PC-9 (cell line): ENCODE measurements at regions not wholly inside any gene's neighbourhood (a gene's known extent, or its start where the extent isn't known, plus 50 kb on each side); places are given as distances from the start of the nearest gene placed in this dataset.

ENCODE experiments used
- BruUV-seq: library from RNA; stranded (reverse); fragments of 400-500 nt; replicated peaks from 2 replicates; lab custom pipeline; 2021; lab: Mats Ljungman, UMichigan
- CTCF ChIA-PET: fragments of 300-600 bp; sonication (Branson Sonifier 250); formaldehyde crosslinking; loops from one replicate; lab custom pipeline; 2022; ENCODE audit warnings: antibody characterized with exemption; lab: Charles Lee
- POLR2A ChIA-PET: fragments of 300-600 bp; sonication (Branson Sonifier 250); formaldehyde crosslinking; loops from one replicate; lab custom pipeline; 2022; ENCODE audit warnings: antibody characterized with exemption; ENCODE audit not compliant: unreplicated experiment; lab: Charles Lee
- DNase-seq, 2 experiments: peaks; one replicate each; pipeline versions ENCODE4 v3.0.0 to v3.0.0-alpha.2; 2015 to 2022; ENCODE audit warnings: mixed read lengths in 1 of 2
- H2AFZ ChIP-seq: fragments of 200-600 bp; sonication (generic); 2 replicates; pipeline ENCODE4 v1.8.1; 2017; ENCODE audit warnings: antibody characterized with exemption
- H3F3A ChIP-seq: fragments of 200-600 bp; sonication (generic); 2 replicates; pipeline ENCODE4 v1.8.1; 2017; ENCODE audit warnings: antibody characterized with exemption, mild to moderate bottlenecking, low read depth; ENCODE audit not compliant: insufficient read depth
- H3K27ac ChIP-seq: fragments of 200-600 bp; sonication (generic); 2 replicates; pipeline ENCODE4 v1.6.1; 2016; ENCODE audit warnings: mixed run types
- H3K27me3 ChIP-seq: fragments of 200-600 bp; sonication (generic); 2 replicates; pipeline ENCODE4 v1.6.1; 2016; ENCODE audit warnings: low read depth, mixed run types; ENCODE audit not compliant: insufficient read depth
- H3K36me3 ChIP-seq: fragments of 200-600 bp; sonication (generic); 2 replicates; pipeline ENCODE4 v1.6.1; 2016; ENCODE audit warnings: low read depth, mixed run types
- H3K4me1 ChIP-seq: fragments of 200-600 bp; sonication (generic); replicated peaks from 2 replicates; pipeline ENCODE4 v1.6.1; 2016; ENCODE audit warnings: mixed run types; ENCODE audit not compliant: insufficient read depth
- H3K4me2 ChIP-seq: fragments of 200-600 bp; sonication (generic); 2 replicates; pipeline ENCODE4 v1.6.1; 2017; ENCODE audit warnings: mixed run types
- H3K4me3 ChIP-seq: fragments of 200-600 bp; sonication (generic); 2 replicates; pipeline ENCODE4 v1.6.1; 2016; ENCODE audit warnings: mixed run types
- H3K79me2 ChIP-seq: fragments of 200-600 bp; sonication (generic); 2 replicates; pipeline ENCODE4 v1.6.1; 2017; ENCODE audit warnings: low read depth, mixed run types
- H3K9me2 ChIP-seq: fragments of 200-600 bp; sonication (generic); 2 replicates; pipeline ENCODE4 v1.8.1; 2017; ENCODE audit warnings: mild to moderate bottlenecking; ENCODE audit not compliant: insufficient read depth
- H3K9me3 ChIP-seq: fragments of 200-600 bp; sonication (generic); 2 replicates; pipeline ENCODE4 v1.8.1; 2016; ENCODE audit warnings: low read depth; ENCODE audit not compliant: insufficient read depth
- H4K20me1 ChIP-seq: fragments of 200-600 bp; sonication (generic); 2 replicates; pipeline ENCODE4 v1.8.1; 2017; ENCODE audit not compliant: insufficient read depth
- CTCF ChIP-seq: fragments of 200-600 bp; sonication (generic); conservative IDR thresholded peaks from 2 replicates; pipeline ENCODE4 v1.6.1; 2017; ENCODE audit warnings: mixed run types, antibody characterized with exemption, mild to moderate bottlenecking, moderate library complexity
- EZH2 ChIP-seq: fragments of 200-600 bp; sonication (generic); IDR thresholded peaks from 2 replicates; pipeline ENCODE4 v1.8.0; 2017; ENCODE audit warnings: antibody characterized with exemption, low read depth
- intact Hi-C: fragments of 100-400 bp; cut with micrococcal nuclease; formaldehyde crosslinking; loops from one replicate; pipeline ENCODE4 v1.10.0; 2022; ENCODE audit not compliant: unreplicated experiment

- TF ChIP-seq EZH2 (no peak), CTCF (no peak)
- Histone ChIP-seq H3K27ac (no peak overlapping the region), H3F3A (no peaks in the 10 kb centered on the region), H3K4me1 (no peaks in the 10 kb centered on the region), H3K27me3 (no peaks in the 10 kb centered on the region), H3K4me3 (no peak overlapping the region), H2AFZ (no peak overlapping the region), H4K20me1 (no peaks in the 10 kb centered on the region), H3K36me3 (no peaks in the 10 kb centered on the region), H3K9me3 (no peaks in the 10 kb centered on the region), H3K79me2 (no peaks in the 10 kb centered on the region), H3K9me2 (no peaks in the 10 kb centered on the region), H3K4me2 (no peak overlapping the region)
- ChIA-PET POLR2A (no interaction called here), CTCF (no interaction called here)
- DNase-seq, result no peak
- intact Hi-C loops, result no loop called here
- BruUV-seq, result no TSS peak
Observed at GRCh38 chr10:33461295-33461640, 126.8 kb upstream of the NRP1 start.

GRCh38 chr10:33460505-33461294, 126.2 kb upstream of the NRP1 start:
- POLR2A ChIA-PET, result no interaction called here
- no peak overlapping the region for H3K27ac ChIP-seq
- H3K79me2 ChIP-seq, result no peaks in the 10 kb centered on the region
- H3F3A ChIP-seq, result no peaks in the 10 kb centered on the region
- no TSS peak for BruUV-seq
- CTCF ChIA-PET, result no interaction called here
- TF ChIP-seq EZH2 (no peak), CTCF (no peak)
- H3K4me3 ChIP-seq, result no peak overlapping the region
- H3K9me2 ChIP-seq, result no peaks in the 10 kb centered on the region
- intact Hi-C loops, result no loop called here
- H3K36me3 ChIP-seq, result no peaks in the 10 kb centered on the region
- no peaks in the 10 kb centered on the region for H3K27me3 ChIP-seq
- H2AFZ ChIP-seq, result no peak overlapping the region
- H3K9me3 ChIP-seq, result no peaks in the 10 kb centered on the region
- no peak for DNase-seq
- H3K4me2 ChIP-seq, result no peak overlapping the region
- no peaks in the 10 kb centered on the region for H3K4me1 ChIP-seq
- no peaks in the 10 kb centered on the region for H4K20me1 ChIP-seq

- H3K4me3 ChIP-seq, result no peak overlapping the region
- H3K79me2 ChIP-seq, result no peaks in the 10 kb centered on the region
- DNase-seq, result no peak
- intact Hi-C loops, result no loop called here
- H3K36me3 ChIP-seq, result no peaks in the 10 kb centered on the region
- H3K9me2 ChIP-seq, result no peaks in the 10 kb centered on the region
- TF ChIP-seq CTCF (no peak), EZH2 (no peak)
- no peaks in the 10 kb centered on the region for H4K20me1 ChIP-seq
- ChIA-PET CTCF (no interaction called here), POLR2A (no interaction called here)
- no TSS peak for BruUV-seq
- H3K4me1 ChIP-seq, result no peaks in the 10 kb centered on the region
- no peak overlapping the region for H2AFZ ChIP-seq
- H3K9me3 ChIP-seq, result no peaks in the 10 kb centered on the region
- no peaks in the 10 kb centered on the region for H3F3A ChIP-seq
- H3K27me3 ChIP-seq, result no peaks in the 10 kb centered on the region
- H3K4me2 ChIP-seq, result no peak overlapping the region
- H3K27ac ChIP-seq, result no peak overlapping the region
Observed at GRCh38 chr10:33459602-33460001, 125.1 kb upstream of the NRP1 start.
